GM18526 (cell line): ENCODE measurements at regions not wholly inside any gene's neighbourhood (a gene's known extent, or its start where the extent isn't known, plus 50 kb on each side); places are given as distances from the start of the nearest gene placed in this dataset.

Source experiments
- POLR2A ChIP-seq: IDR thresholded peaks from 3 replicates; pipeline ENCODE4 v1.6.1; 2011; ENCODE audit not compliant: insufficient read length; ENCODE audit errors: extremely low read depth

DNA sequence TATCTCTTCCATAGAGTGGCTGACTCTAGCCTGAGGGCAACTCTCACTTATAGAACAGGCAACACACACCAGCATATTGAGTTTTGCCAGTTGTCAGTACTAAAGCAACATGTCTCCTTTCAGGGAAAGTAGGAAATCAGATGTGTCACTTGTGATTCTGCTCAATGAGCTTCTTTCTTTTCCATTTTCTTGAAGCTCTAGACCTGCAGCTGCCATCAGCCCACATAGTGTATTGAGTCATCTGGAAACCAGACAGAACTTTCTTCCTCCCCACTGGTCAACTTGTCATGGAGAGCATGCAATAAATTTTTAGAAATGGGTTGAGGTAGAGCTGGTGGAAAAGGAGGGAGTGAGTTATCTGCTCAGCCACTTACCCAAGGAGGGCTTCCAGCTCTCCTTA lies 209.0 kb upstream of the PLEKHG7 start:
- TF ChIP-seq POLR2A, result no peak

DNA sequence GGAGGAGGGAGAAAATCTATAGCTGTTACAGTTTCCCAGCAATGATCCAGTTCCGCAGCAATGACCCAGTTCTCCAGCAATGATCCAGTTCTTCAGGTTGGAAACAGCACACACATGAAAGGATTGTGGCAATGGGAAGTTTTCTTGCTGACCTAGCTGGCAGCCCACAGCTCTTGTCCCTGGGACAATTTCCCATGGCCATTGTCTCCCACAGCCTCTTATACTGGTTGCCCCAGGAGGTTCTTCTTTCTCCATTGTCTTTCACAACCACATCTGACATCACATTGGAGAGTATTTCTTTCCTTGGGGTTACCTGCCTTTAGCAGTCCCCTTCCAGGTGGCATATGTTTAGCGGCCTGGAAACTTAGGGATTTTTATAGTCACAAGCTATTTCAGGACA lies 209.8 kb upstream of the PLEKHG7 start:
- TF ChIP-seq POLR2A, result no peak

- no peak for TF ChIP-seq POLR2A
These were observed 210.5 kb upstream of the PLEKHG7 start for GRCh38 chr12:92492291-92492690.

DNA sequence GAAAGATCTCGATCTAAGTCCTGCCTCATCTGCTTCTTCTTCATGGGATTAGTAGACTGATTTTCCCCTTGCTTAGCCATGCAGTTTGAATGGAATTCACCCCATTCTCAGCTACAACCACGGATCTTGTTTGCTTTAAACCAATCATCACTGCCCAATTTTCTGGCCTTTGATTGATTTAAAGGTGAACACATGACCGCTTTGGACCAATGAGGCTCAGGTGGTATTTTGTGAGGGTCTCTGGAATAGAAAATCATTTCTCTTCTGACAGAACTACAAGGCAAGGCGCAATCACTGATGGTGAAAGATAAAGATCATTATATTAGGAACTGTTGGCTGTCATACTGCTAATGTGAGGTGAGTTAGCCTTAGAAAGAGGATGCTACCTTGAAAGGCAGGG lies 213.0 kb upstream of the PLEKHG7 start:
- no peak for TF ChIP-seq POLR2A

DNA sequence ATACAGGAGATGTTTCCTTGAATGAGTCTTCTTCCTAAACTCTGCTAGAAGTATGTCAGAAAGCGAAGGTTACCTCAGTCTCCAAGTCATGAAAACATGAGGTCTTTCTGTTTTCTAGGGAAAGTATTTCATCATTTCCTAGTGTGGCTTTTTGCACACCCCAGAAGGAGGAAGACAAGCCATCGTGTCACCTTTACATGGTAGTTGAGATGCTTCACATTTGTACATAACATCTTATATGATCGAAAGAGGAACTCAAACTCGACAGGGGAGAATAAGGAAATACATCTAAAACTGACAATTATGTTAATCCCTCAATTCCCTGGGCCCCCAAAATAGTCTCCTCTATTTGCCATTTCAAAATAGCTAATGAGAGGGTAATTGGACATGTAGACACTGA lies 214.1 kb upstream of the PLEKHG7 start:
- TF ChIP-seq POLR2A, result no peak

- TF ChIP-seq POLR2A, result no peak
These were observed 215.7 kb upstream of the PLEKHG7 start for GRCh38 chr12:92487138-92487485.

DNA sequence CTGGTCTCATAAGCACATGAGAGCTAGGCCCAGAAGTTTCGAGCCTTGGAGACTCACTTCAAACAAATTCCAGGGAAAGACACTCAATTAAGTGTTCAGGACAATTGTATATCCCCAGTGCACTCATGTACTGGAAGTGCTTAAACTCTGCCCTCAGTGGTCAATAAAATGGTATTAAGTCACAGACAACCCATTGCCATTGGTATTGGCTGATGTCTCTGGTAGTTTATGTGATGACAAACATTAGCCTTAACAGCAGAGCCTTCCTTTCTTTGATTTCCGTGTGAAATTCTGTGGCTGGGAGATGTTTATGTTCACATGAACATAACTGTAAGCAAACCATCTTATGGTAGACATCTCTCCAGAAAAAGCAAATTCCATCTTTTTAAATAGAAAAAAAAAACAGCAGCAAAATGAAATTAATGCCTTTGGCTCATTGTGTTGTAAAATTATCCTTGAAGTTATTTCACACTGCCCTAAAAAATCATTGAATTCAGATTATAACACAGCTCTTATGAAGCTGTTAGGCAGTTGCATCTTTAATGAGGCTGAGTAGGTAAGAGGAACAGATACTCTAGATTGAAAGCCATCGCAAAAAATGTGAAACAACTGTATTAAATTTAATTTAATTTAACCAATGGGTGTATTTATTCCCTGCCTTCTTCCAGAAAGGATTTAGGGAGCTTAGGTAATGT lies 216.2 kb upstream of the PLEKHG7 start:
- no peak for TF ChIP-seq POLR2A

- TF ChIP-seq POLR2A, result no peak
These were observed 217.1 kb upstream of the PLEKHG7 start for GRCh38 chr12:92485351-92486348.

GRCh38 chr12:92482599-92482998 lies 220.2 kb upstream of the PLEKHG7 start:
- TF ChIP-seq POLR2A, result no peak

- TF ChIP-seq POLR2A, result no peak
These were observed 221.7 kb upstream of the PLEKHG7 start for GRCh38 chr12:92481066-92481465.

- no peak for TF ChIP-seq POLR2A
These were observed 224.1 kb upstream of the PLEKHG7 start for GRCh38 chr12:92478692-92479091.

GRCh38 chr12:92476844-92477243 lies 225.9 kb upstream of the PLEKHG7 start:
- no peak for TF ChIP-seq POLR2A

DNA sequence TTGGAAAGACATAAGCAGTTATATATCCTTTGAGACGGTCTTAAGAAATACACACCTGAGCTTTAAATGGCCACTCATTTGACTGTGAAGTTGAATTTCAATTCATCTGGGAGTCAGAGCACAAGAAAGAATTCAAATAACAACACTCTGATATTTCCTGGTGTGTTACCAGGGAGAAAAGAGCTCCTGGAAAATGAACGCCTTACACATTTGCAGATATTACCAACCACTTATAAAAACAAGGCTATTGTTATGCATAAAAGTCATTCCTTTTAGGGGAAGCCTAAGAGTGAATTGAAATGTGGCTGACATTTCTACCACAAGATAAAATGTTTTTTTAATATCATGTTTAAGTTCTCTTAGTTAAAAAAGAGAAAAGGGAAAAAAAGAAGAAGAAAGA lies 229.2 kb upstream of the PLEKHG7 start:
- TF ChIP-seq POLR2A, result no peak

DNA sequence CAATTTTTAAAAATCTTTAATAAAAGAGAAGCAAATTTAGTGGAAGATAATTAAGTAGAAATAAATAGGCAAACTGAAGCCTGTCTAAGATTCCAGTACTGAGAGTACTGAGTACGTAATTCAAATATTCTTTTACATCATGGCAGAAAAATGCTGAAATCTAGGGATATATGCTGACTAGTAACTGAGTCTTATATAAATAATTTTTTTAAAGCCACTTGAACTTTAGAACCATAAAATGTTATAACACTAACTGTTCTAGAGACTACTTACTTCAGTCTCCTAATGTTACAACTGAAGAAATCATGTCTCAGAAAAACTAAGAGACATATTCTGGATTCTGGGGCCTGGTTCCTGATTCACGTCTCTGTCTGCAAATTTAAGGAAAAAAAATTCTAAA lies 230.6 kb upstream of the PLEKHG7 start:
- TF ChIP-seq POLR2A, result no peak

GRCh38 chr12:92471551-92471950 lies 231.2 kb upstream of the PLEKHG7 start:
- no peak for TF ChIP-seq POLR2A

DNA sequence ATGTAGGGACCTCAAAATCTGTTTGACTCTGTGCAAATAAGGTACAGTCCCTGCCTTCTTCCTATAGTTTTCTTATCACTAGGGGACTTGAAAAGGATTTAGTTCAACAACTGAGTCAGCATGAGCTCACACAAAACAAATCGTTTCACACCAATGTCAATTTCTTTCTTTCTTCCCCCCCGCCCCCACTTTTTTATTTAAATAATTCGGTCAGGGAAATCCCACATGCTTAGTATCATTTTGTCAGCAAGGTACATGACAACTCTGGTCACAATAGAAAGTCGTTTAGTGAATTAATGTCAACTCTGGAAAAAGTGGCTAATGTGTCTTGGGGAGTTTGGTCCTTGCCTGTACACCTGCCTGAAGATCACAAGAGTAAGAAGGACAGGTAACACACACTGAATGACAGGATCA lies 232.2 kb upstream of the PLEKHG7 start:
- TF ChIP-seq POLR2A, result no peak

GRCh38 chr12:92469837-92470236 lies 233.0 kb upstream of the PLEKHG7 start:
- TF ChIP-seq POLR2A, result no peak
